Smooth muscle cell (in vitro differentiated cells): ENCODE measurements at regions not wholly inside any gene's neighbourhood (a gene's known extent, or its start where the extent isn't known, plus 50 kb on each side); places are given as distances from the start of the nearest gene placed in this dataset.

Source experiments
- DNase-seq: peaks from one replicate; lab custom pipeline; 2025; ENCODE audit not compliant: unreplicated experiment; lab: John Stamatoyannopoulos, UW
- H2AFZ ChIP-seq: fragments of 200-600 bp; sonication (generic); 2 replicates; pipeline ENCODE4 v1.6.0; 2016; ENCODE audit warnings: antibody characterized with exemption, low read depth, mild to moderate bottlenecking
- H3F3A ChIP-seq: fragments of 200-600 bp; sonication (generic); 2 replicates; pipeline ENCODE4 v1.6.0; 2017; ENCODE audit warnings: antibody characterized with exemption, low read depth
- H3K27ac ChIP-seq: fragments of 200-600 bp; sonication (generic); 2 replicates; pipeline ENCODE4 v1.5.1; 2016; ENCODE audit warnings: low read depth, mild to moderate bottlenecking
- H3K27me3 ChIP-seq: fragments of 200-600 bp; sonication (generic); 2 replicates; pipeline ENCODE4 v1.6.1; 2016; ENCODE audit warnings: low read depth, mild to moderate bottlenecking
- H3K36me3 ChIP-seq: fragments of 200-600 bp; sonication (generic); 2 replicates; pipeline ENCODE4 v1.5.1; 2016; ENCODE audit warnings: low read depth
- H3K4me1 ChIP-seq: fragments of 200-600 bp; sonication (generic); 2 replicates; pipeline ENCODE4 v1.5.1; 2016; ENCODE audit warnings: low read depth
- H3K4me2 ChIP-seq: fragments of 200-600 bp; sonication (generic); 2 replicates; pipeline ENCODE4 v1.6.0; 2016; ENCODE audit warnings: mild to moderate bottlenecking
- H3K4me3 ChIP-seq: fragments of 200-600 bp; sonication (generic); 2 replicates; pipeline ENCODE4 v1.5.1; 2016; ENCODE audit warnings: mild to moderate bottlenecking
- H3K79me2 ChIP-seq: fragments of 200-600 bp; sonication (generic); 2 replicates; pipeline ENCODE4 v1.6.0; 2016; ENCODE audit warnings: low read depth, mild to moderate bottlenecking
- H3K9ac ChIP-seq: fragments of 200-600 bp; sonication (generic); 2 replicates; pipeline ENCODE4 v1.6.0; 2016; ENCODE audit warnings: low read depth
- H3K9me3 ChIP-seq: fragments of 200-600 bp; sonication (generic); replicated peaks from 2 replicates; pipeline ENCODE4 v1.5.1; 2016; ENCODE audit warnings: low read depth
- H4K20me1 ChIP-seq: fragments of 200-600 bp; sonication (generic); 2 replicates; pipeline ENCODE4 v1.6.0; 2016; ENCODE audit warnings: low read depth
- CTCF ChIP-seq: fragments of 200-600 bp; sonication (generic); IDR thresholded peaks from 2 replicates; pipeline ENCODE4 v1.5.1; 2017; ENCODE audit warnings: borderline replicate concordance, mild to moderate bottlenecking, antibody characterized with exemption; ENCODE audit not compliant: insufficient read depth, poor library complexity, severe bottlenecking
- WGBS: methylation state at CpG from one replicate; pipeline ENCODE4 v1.1.7; 2016; ENCODE audit warnings: low lambda C conversion rate; 5-methylcytosine and 5-hydroxymethylcytosine counted together

- Histone ChIP-seq H2AFZ (peak overlapping the region; percentile 10), H3K27ac (no peak overlapping the region), H3K9ac (no peak overlapping the region), H4K20me1 (no peaks in the 10 kb centered on the region), H3K4me2 (no peak overlapping the region), H3F3A (no peaks in the 10 kb centered on the region), H3K4me1 (no peaks in the 10 kb centered on the region), H3K27me3 (no peaks in the 10 kb centered on the region), H3K36me3 (no peaks in the 10 kb centered on the region), H3K79me2 (no peaks in the 10 kb centered on the region), H3K9me3 (no peaks in the 10 kb centered on the region), H3K4me3 (no peak overlapping the region)
- WGBS: 91% methylated on average over 2 of the region's 2 CpGs
- no peak for DNase-seq
- no peak for TF ChIP-seq CTCF
Observed at GRCh38 chr5:20229303-20230005, 241.5 kb upstream of the CDH18 start.

GRCh38 chr5:20224966-20225365 is 237.0 kb upstream of the CDH18 start:
- Histone ChIP-seq H3K9ac (no peak overlapping the region), H3K4me3 (no peak overlapping the region), H4K20me1 (no peaks in the 10 kb centered on the region), H3K9me3 (no peaks in the 10 kb centered on the region), H3K4me1 (no peaks in the 10 kb centered on the region), H2AFZ (no peak overlapping the region), H3K27ac (no peak overlapping the region), H3F3A (no peaks in the 10 kb centered on the region), H3K4me2 (no peak overlapping the region), H3K27me3 (no peaks in the 10 kb centered on the region), H3K36me3 (no peaks in the 10 kb centered on the region), H3K79me2 (no peaks in the 10 kb centered on the region)
- TF ChIP-seq CTCF: no peak
- 89% methylated on average over 2 of the region's 2 CpGs for WGBS
- DNase-seq: no peak

- Histone ChIP-seq H3K36me3 (no peaks in the 10 kb centered on the region), H3K27me3 (no peaks in the 10 kb centered on the region), H3K9ac (no peak overlapping the region), H3K79me2 (no peaks in the 10 kb centered on the region), H3K9me3 (no peaks in the 10 kb centered on the region), H3K27ac (no peak overlapping the region), H3K4me2 (no peak overlapping the region), H3K4me1 (no peaks in the 10 kb centered on the region), H3K4me3 (no peak overlapping the region), H4K20me1 (no peaks in the 10 kb centered on the region), H3F3A (no peaks in the 10 kb centered on the region), H2AFZ (no peak overlapping the region)
- no peak for DNase-seq
- WGBS: 88% methylated on average over 1 of the region's 1 CpG
- TF ChIP-seq CTCF: no peak
Observed at GRCh38 chr5:20224046-20224445, 236.0 kb upstream of the CDH18 start.

- Histone ChIP-seq H3F3A (no peaks in the 10 kb centered on the region), H3K9ac (no peak overlapping the region), H3K4me2 (no peak overlapping the region), H3K4me3 (no peak overlapping the region), H4K20me1 (no peaks in the 10 kb centered on the region), H3K4me1 (no peaks in the 10 kb centered on the region), H2AFZ (no peak overlapping the region), H3K79me2 (no peaks in the 10 kb centered on the region), H3K27ac (no peak overlapping the region), H3K27me3 (no peaks in the 10 kb centered on the region), H3K9me3 (no peaks in the 10 kb centered on the region), H3K36me3 (no peaks in the 10 kb centered on the region)
- WGBS: 50% methylated on average over 2 of the region's 2 CpGs
- no peak for DNase-seq
- no peak for TF ChIP-seq CTCF
Observed at GRCh38 chr5:20223451-20223850, 235.5 kb upstream of the CDH18 start.
